NT2/D1 (cell line): ENCODE measurements at regions not wholly inside any gene's neighbourhood (a gene's known extent, or its start where the extent isn't known, plus 50 kb on each side); places are given as distances from the start of the nearest gene placed in this dataset.

Experiments
- SUZ12 ChIP-seq: IDR thresholded peaks from 2 replicates; pipeline ENCODE4 v1.6.1; 2011; ENCODE audit not compliant: insufficient read length, insufficient read depth; ENCODE audit errors: extremely low read depth
- YY1 ChIP-seq: IDR thresholded peaks from 2 replicates; pipeline ENCODE4 v1.6.1; 2011; ENCODE audit not compliant: insufficient read length, insufficient read depth
- ZNF274 ChIP-seq: IDR thresholded peaks from 2 replicates; pipeline ENCODE4 v1.6.1; 2011; ENCODE audit warnings: mild to moderate bottlenecking, low read depth, low read length

DNA sequence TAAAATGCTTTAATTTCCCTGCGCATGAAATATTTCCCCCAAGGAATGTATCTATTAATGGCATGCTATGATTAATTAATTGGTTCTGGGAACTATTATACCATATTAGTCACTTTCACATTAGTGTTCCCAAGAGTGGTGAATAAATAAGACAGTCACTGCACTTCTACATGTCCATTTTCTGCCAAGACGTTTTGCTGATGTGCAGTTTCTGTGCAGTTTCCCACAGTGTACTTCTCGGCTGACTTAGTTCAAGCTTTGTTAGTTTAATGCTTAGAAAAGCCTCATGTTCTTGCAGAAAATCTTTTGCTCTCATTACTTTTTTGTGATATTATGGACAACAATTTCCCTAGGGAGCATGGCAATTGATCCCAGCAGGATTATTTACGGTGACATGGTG lies 1014.5 kb downstream of the BRINP3 start:
- TF ChIP-seq SUZ12: no peak
- TF ChIP-seq ZNF274: no peak
- no peak for TF ChIP-seq YY1
